ENCODE measurements at regions not wholly inside any gene's neighbourhood (a gene's known extent, or its start where the extent isn't known, plus 50 kb on each side); places are given as distances from the start of the nearest gene placed in this dataset.
"Not testable (repeated sequence)": the region's sequence is repeated elsewhere in the genome, so short reads cannot be mapped to it uniquely, and the experiment has no call there.

DNA sequence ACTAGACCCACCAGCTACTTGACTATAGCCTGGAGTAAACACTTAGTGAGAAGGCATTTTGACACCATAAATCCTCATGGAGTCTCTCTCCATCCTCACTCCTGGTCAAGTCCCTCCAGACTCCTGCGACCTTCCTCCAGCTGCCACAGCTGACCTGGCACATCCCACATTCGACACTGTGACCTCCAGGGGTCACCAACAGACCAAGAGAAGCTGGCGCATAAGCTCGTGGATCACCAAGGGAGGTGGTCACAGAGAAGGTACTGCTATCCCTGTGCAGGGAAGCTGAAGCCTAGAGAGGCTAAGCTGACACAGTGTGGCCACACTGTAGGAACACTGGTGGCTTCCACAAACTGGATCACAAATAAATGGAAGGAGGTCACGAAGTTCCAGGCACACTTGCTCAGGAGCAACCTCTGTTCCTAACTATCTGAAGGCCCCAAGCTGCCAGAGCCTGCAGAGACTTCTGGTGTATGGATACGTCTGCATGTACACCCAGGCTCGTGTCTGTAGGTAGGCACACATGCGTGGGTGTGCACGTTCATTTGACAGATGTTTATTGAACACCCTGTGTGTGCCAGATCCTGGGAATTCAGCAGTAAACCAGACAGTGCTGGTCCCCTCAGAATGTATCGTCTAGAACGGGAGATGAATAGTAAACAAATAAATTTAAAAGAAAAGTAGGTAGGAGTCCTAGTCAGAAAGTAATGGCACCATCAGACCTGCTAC is 104.4 kb downstream of the C5orf15 start:
- intact Hi-C loops (cut with DNase I) = no loop called here
- no peak overlapping the region for H3K4me3 ChIP-seq
- DNase-seq = peak; percentile 23

GRCh38 chr5:133861161-133861737 is 107.2 kb downstream of the C5orf15 start:
- H3K36me3 ChIP-seq = no peaks in the 10 kb centered on the region
- TF ChIP-seq CTCF (IDR thresholded peaks at IDR 0.05) = no peak
- no peak overlapping the region for H3K27ac ChIP-seq
- H3K9me3 ChIP-seq = no peaks in the 10 kb centered on the region
- peak; percentile 30 for ATAC-seq
- H3K27me3 ChIP-seq = no peaks in the 10 kb centered on the region
- intact Hi-C loops (cut with DNase I) = no loop called here
- peak; percentile 19 for DNase-seq
- H3K4me1 ChIP-seq = no peaks in the 10 kb centered on the region
- no peak overlapping the region for H3K4me3 ChIP-seq

More for the DNA sequence above, 104.4 kb downstream of the C5orf15 start:
- Histone ChIP-seq H3K9me3 (no peaks in the 10 kb centered on the region), H3K4me1 (peaks cover 3% of the 10 kb centered on the region), H3K36me3 (no peaks in the 10 kb centered on the region), H3K27ac (no peak overlapping the region), H3K27me3 (no peaks in the 10 kb centered on the region)
- TF ChIP-seq CTCF (IDR thresholded peaks at IDR 0.05) = no peak
- no peak for ATAC-seq

GRCh38 chr5:133859073-133859472 is 109.4 kb downstream of the C5orf15 start:
- Histone ChIP-seq H3K27me3 (no peaks in the 10 kb centered on the region), H3K4me1 (no peaks in the 10 kb centered on the region), H3K4me3 (no peak overlapping the region), H3K36me3 (no peaks in the 10 kb centered on the region), H3K9me3 (no peaks in the 10 kb centered on the region), H3K27ac (no peak overlapping the region)
- no peak for TF ChIP-seq CTCF (IDR thresholded peaks at IDR 0.05)
- ATAC-seq (no peak), DNase-seq (peak; percentile 16)
- intact Hi-C loops (cut with DNase I) = no loop called here

DNA sequence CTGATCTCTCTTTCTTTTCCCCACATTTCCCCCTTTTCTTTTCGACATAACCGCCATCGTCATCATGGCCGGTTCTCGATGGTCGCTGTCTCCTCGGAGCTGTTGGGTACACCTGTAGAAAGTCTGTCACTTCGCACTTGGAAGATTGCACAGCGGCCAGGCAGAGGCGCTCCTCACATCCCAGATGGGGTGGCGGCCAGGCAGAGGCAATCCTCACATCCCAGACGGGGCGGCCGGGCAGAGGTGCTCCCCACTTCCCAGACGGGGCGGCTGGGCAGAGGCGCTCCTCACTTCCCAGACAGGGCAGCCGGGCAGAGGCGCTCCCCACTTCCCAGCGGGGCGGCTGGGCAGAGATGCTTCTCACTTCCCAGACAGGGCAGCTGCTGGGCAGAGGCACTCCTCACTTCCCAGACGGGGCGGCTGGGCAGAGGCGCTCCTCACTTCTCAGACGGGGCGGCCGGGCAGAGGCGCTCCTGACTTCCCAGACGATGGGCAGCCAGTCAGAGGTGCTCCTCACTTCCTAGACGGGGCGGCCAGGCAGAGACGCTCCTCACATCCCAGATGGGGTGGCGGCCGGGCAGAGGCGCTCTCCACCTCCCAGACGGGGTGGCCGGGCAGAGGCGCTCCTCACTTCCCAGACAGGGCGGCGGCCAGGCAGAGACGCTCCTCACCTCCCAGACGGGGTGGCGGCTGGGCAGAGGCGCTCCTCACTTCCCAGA is 110.7 kb downstream of the C5orf15 start:
- H3K27ac ChIP-seq; H3K4me1 ChIP-seq; intact Hi-C loops (cut with DNase I); ATAC-seq; H3K27me3 ChIP-seq; H3K36me3 ChIP-seq; H3K9me3 ChIP-seq; H3K4me3 ChIP-seq: not testable (repeated sequence)
- peak; percentile 56 for DNase-seq

- DNase-seq (peak; percentile 42), ATAC-seq (no peak)
- intact Hi-C loops (cut with DNase I) = no loop called here
- Histone ChIP-seq H3K4me3 (no peak overlapping the region), H3K27me3 (no peaks in the 10 kb centered on the region), H3K4me1 (no peaks in the 10 kb centered on the region), H3K36me3 (no peaks in the 10 kb centered on the region), H3K27ac (no peak overlapping the region), H3K9me3 (no peaks in the 10 kb centered on the region)
- no peak for TF ChIP-seq CTCF (IDR thresholded peaks at IDR 0.05)
Observed at GRCh38 chr5:133854554-133854953, 113.9 kb downstream of the C5orf15 start.

All from upper lobe of right lung (tissue), 1 donor.